Fibroblast of peridontal ligament (primary cell): ENCODE measurements at regions not wholly inside any gene's neighbourhood (a gene's known extent, or its start where the extent isn't known, plus 50 kb on each side); places are given as distances from the start of the nearest gene placed in this dataset.
"Not testable (repeated sequence)": the region's sequence is repeated elsewhere in the genome, so short reads cannot be mapped to it uniquely, and the experiment has no call there.

Experiments used
- DNase-seq: peaks from one replicate; pipeline ENCODE4 v3.0.0-alpha.2; 2010; ENCODE audit errors: extremely low read depth

DNA sequence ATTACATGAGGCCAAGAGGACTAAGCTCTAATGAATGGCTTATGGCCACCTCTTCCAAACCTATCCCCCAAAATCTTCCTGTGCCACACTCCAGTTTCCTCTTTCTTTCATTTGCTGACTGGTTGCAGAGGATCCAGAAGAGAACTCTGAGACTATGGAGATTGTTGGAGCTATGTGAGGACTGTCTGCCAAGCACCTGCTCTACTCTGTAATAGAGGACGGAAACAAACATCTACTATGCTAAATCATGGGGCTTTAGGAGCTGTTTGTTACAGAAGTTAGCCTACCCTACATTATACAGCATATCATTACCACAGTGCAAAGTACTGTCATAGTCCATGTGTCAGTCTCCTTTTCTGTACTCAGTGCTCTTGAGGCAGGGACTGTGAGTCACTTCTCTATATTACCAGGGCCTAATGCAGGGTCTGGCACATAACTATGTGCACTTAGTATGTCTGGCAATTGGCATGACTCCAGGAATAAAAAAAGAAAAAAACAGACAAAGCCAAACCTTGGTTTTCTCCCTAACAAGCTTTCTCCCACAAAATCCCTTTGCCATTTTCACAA, 95.1 kb downstream of the RPAP3 start:
- no peak for DNase-seq

DNA sequence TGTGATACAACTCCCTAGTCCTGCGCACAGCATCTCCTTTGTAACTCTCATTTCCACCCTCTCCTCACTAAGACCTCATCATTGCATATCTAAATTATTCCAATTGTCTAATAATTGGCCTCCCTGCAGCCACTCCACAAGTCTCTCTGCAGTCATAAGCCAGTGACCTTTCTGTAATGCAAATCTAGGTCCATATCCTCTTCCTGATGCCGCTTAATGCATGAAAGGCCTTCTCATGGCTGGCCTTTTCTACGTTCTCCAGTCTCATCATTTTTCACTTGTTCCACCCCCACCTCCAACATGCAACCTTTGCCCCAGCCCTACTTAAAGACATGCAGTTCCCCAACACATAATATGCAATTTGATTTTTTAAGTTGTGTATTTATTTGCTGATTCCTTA, 96.0 kb downstream of the RPAP3 start:
- no peak for DNase-seq

DNA sequence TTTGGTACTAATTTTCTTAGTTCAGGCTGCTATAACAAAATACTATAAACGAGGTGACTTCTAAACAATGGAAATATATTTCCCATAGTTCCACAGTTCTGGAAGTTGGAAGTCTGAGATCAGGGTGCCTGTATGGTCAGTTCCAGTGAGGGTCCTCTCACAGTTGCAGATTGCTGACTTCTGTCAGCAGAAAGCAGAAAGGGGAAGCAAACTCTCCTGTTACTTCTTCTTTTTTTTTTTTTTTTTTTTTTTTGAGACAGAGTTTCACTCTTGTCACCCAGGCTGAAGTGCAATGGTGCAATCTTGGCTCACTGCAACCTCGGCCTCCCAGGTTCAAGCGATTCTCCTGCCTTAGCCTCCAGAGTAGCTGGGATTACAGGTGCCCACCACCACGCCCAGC, 97.2 kb downstream of the RPAP3 start:
- not testable (repeated sequence) for DNase-seq

DNA sequence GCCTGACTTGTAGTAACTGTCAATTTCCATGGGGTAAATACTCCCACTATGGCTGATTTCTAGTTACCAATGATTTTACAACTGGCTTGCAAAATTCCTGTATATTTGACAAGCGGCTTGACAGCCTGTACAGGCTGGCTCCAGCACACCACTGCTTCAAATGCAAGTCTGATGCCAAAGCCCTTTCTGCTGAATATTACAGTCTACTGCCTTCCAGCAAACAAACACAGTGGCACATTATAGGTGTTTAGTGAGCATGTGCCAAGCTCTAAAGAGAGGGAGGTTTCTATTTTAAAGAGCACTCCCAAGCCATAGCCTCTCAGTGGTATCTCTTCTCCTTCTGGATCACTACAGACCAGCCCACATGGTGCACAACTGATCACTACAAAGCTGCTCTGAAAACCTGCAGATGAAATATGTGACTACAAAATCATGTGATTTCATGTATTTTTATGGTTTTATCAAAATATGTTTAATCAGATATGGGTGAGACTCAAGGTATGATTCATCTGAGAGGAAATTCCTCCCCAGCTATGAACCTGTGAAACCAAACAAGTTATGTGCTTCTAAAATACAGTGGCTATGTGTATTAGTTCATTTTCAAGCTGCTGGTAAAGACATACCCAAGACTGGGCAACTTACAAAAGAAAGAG, 101.5 kb downstream of the RPAP3 start:
- DNase-seq, result no peak

DNA sequence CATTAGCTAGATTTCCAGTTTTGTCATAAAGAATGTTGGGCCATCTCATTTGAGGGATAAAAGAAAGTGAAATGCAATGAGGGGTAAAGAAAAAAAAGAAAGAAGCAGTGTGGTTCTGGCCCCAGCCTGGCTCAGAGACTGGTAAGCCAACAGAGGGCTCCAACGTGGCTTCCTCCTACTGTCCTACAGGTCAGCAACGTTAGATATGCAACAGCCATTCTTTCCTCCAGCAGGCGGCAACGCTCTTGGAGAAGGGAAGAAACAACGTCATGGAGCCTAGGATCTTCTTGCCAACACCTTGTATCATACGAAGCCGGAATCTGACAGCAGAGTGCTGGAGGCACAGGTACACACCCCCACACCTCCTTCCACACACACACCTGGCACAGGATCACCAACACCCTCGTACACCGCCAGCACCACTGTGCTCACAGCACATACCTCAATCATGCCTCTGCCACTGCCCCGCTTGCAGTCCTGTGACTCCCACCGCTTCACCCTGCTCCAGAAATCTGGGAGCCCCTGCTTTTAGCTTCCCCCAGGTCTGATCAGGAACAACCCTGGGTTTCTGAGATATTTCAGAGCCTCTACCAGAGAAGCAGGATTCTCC, 102.8 kb downstream of the RPAP3 start:
- no peak for DNase-seq

DNA sequence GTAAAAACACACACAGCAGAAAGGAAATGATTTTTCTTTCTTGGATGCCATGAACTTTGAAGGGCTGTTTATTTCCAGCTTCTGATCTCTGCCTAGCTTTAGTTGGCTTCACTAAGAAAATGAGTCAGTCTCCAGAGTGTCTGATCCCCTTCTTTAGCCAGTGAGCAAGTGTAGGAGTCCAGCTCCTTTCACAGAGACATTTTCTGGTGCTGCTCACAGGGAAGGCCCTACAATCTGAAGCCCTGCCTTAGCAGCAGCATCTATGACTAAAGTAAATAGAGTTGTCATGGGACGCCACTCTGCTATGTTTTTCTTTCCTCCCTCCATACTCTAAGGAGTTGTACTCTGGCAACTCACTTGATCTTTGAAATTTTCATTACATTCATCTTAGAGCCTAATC, 103.5 kb downstream of the RPAP3 start:
- DNase-seq, result peak; percentile 33

DNA sequence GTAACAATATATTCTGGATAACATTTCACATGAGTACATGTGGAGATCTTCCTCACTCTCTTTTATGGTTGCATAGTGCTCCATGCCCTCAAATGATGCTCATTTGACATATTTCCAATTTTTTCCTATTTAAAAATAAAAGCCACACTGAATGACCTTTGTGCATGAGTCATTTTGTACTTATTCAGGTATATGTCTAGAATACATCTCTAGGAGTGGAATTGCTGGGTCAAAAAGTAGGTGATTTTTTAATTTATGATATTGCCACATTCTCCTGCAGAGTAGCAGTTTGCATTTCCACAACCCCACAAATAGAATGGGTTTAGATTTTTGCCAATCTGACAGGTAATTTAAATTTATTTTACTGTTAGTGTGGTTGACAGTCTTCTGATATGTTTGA, 104.8 kb downstream of the RPAP3 start:
- DNase-seq, result no peak

DNA sequence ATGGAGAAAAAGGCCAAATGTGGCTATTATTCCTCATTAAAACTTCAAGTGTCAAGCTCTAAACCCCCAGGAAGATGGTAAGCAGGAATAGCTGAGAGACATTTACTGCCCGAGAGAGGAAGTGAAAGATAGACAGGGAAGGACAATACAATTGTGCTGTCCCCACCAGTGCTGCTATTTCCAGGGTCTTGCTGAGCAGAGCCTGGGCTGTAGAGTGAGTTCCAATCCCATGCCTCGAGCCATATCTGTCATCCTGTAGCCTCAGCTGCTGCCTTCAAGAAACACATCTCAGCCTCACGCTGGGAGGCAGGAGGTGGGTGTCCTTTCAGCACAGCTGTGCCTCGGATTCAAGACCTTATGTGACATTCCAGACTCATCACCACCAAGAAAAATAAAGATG, 114.0 kb downstream of the RPAP3 start:
- DNase-seq, result no peak

DNA sequence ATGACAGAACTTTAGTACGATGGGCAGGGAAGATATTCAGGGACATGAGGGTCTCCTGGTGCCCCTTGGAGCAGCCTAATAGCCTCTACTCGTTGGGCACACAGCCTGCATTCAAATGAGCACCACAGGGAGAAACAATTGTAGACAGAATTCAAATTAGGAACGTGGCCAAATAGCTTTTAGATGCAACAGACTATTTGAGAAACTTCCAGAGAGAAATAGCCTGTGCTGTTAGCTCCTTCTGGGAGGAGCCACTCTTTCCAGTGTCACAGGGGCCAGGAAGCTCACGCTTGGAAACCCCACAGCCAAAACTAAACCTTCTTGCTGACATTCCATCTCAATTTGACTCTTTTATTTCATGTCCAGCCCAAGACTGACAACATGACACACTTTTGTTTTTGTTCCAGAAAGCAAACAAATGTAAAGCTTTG, 114.5 kb downstream of the RPAP3 start:
- peak; percentile 34 for DNase-seq

DNA sequence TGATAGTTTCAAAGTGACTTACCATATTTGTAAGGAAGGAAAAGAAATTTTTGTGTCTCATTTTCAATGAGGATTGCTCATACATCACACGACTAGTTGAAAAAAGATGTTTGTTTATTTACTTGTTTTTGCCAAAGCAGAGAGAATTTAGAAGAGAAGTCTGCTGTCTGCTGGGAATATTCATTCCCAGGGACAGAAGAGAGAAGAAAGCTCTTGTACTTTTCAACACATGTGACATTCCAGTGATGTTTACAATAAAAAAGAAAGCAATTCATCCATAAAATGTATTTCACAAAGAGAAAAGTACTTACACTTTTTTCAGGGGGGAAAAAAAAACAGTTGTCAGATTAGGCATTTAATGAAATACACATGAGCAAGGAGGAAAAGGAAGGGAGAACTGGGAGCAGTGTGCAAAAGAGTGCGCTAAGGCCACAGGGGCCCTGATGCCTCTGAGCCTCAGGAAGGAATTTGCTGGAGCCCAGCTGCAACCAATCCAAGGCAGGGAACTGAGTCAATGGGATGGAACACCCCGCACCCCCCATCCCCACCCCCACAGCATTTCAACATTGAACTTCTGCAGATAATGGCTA, 115.0 kb downstream of the RPAP3 start:
- DNase-seq, result peak; percentile 32

DNA sequence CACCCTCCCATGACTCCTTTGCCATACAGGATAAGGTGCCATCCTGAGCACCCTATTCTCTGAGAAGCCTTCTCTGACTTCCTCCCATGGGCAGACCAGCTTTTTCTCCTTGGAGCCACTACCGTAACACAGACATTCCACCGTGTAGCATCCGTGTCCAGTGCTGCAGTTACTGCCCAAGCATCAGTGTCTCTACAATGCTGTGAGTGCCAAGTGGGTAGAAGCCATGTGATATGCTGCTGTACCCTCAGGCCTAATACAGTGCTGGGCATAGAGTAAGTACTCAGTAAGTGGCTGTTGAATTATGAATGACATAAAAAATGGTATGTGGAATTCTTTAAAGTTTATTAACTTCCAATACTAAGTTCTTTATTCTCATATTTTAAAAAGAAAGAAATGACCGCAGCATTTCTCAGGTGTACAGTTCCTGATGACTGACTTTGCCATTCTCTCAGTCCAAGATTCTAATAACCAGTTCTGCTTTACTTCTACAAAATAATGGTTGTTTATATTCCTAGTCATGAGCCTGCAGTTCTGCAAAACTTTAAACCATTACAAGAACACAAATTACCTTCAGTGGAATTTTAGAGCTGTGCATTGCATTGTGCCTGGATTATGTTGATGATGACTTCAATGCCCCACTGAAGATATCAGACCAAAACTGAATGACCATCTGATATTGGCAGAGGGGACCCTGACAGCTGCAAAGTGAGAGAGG, 118.7 kb downstream of the RPAP3 start:
- no peak for DNase-seq

DNA sequence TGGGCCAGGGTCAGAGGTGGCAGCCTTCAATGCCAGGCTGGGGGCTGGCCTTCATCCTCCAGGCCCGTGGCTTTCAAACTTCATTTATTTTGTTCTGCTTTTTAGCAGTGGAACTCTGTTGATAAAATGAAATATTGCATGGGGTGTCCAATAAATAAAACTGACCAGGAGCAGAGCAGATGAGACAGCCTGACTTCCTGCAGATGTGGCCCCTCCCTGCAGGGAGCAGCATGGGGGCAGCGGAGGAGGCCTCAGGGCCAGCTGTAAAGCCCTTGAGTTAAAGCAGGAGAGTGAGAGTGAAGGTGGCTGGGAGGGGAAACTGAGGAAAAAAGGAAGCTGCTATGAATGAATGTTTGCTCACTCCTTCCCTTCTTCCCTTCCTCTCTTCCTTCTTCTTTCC, 120.3 kb downstream of the RPAP3 start:
- no peak for DNase-seq

DNA sequence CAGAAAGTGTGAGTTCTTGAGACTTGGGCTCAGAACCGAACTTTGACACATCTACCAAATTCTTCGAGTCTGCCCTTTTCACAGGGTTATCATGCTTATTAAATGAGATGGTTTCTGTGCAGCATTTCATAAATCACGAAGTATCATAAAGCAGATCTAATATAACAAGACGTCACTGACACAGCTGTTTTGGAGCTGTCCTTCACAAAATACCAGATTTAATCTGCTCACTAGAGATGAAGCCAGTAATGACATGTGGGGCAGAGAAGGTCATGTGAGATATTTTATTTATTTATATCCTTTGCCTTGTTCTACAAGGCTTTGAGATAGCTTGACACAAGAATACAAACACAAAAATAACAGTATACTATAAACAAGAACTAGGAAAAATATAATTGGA, 127.0 kb downstream of the RPAP3 start:
- DNase-seq, result no peak

DNA sequence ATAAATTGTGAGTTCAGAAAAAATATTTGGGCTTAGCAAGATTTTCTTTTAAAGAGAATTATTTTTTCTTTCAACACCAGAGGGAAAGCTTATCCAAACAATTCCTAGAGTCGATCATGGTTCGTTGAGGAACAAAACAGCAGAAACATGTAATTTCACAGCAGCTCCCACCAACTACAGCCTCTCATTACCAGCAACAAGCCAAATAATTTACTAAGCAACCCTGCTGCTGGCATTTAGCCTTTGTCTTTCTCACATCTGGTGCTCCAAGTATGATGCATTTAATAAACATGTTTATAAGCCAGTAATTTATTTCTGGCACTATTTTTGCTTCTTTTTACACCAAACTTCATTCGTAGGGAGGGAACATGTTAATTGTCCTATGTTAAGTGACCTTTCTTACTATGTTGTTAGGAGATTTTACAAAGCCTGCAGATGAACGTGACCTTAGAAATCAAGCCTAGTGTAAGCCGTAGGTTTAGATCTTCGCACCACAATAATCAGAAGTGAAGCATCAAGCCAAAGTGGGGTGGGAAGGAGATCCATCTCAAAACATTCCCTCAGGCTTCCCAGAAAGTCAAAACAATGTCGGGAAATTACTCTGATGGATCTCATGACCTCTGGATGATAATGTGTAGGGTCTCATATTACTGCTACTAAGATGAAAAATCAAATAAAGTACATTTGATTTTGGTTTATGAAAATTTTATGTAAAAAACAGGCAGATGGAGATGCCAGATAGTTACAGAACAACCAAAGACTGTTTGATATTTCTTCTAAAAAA, 128.4 kb downstream of the RPAP3 start:
- peak; percentile 5 for DNase-seq

DNA sequence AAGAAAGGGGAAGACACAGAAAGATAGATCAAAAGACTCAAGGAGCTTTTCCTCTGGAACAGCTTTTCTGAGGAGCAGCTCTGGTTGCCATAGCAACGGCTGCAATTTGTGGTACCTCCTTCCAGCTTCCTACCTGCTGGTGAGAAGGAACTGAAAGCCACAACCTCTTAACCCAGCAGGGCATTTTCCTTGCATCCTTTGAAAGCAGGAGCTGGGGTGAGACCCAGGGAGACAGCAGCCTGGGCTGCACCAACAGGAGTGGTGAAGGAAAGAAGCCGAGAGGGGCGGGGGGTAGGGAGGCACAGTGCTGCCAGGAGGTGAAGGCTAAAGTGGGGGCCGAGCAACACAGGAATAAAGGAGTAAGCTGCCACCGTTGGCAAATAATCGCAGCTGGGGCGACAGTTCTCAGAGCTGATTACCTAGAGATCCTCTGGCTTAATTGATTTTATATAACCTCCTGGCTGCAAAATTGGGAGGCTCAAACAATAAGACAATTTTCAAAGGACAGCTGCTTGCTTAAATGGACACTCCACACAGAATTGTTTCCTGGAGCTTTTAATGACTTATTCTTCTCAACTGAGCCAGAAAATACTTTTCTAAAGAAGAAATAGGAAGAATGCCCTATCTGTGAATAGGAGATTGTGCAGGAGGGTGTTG, 129.4 kb downstream of the RPAP3 start:
- no peak for DNase-seq

DNA sequence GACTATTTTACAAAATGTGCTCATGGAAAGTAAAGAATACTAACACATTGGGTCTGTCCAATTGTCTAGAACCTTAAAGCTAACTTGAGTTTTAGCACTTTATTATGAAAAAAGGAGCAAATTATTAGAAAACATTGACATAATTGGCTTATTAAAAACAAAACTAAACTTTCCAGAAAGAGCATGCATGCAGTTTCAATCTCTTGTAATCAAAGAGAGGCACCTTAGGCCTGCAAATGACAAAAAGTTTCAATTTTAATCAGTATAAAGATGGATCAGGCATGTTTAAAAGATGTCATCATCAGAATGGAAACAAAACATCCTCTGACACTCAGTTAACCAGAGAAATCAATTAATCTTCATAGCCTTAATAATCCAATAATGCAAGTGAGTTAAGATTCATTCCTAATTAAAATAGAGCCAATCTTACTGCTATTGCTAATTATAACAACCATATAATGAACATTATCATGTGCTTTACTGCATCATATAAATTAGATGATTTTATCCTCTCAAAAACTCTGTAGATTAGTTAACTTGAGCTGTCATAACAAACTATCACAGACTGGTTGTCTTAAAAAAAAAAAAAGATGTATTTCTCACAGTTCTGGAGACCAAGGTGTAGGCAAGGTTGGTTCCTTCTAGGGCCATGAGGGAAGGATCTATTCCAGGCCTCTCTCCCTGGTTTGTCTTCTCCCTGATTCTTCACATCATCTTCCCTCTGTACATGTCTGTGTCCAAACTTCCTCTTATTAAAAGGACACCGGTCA, 131.4 kb downstream of the RPAP3 start:
- DNase-seq, result no peak

DNA sequence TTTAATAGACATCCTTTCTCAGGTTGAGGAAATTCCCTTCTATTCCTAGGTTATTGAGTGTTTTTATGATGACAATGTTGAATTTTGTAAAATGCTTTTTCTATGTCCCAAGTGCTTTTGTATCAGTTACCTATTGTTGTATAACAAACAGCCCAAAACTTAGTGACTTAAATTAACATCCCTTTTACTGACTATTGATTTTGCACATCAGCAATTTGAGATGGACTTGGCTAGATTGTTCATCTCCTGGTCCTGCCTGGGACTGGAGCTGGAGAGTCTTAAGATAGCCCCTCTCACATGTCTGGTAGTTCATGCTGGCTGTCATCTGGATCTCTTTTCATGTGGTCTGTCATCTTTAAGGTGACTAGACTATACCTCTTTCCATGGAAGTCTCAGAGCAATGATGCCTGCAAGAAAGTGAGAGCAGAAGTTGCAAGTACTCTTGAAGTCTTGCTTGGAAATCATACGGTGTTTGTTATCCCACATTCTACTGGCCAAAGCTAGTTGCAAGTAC, 132.6 kb downstream of the RPAP3 start:
- no peak for DNase-seq

DNA sequence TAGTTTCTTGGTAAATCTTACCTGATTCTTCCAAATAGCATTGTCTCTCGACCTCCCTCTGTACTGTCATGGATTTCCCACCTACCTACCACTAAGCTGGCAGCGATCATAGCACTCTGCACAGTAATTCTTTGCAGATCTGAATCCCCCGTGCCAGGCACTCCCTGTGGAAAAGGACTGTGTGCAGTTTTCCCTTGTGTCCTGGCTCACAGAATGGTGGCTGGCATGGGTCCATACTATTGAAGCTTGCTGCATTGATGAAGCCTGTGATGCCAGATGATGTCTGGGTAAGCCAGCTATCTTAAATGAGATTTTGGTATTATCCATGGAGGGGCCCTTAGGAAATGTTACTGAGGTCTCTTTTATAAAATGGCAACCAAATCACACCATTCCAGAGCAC, 135.7 kb downstream of the RPAP3 start:
- no peak for DNase-seq

DNA sequence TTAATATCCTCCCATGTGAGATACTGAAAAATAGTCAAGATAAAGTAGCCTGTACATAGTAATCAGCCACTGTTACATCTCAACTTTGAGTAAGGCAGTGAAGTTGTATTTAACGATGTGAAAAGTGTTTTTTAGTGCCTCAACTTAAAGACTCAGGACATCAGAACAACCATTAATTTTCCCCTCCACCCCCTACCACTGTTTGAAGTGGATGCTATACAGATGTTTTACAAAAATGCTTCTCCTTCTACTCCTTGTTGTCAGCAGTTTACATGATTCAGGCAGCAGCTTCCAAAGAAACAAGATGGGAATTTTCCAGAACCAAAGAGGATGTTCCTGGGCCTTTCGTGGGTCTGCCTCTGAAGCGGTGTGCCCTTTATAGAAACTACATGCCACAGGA, 143.6 kb downstream of the RPAP3 start:
- no peak for DNase-seq

DNA sequence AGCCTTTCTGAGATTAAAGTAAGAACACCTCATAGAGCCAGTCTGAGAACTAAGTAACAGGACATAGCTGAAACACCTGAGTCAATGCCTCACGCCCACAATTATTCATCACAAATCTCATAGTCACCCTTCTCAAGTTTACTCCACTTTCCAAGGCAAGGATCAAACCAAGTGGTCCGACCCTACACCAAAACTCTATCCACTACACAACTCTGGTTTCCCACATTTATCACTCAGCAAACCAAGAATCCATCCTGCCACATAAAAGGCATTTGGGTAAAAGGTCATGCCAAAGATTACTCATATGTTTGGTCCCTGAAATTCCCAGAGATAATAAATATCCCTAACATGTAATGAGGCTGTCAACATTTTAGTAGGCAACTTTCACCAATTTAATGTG, 144.1 kb downstream of the RPAP3 start:
- no peak for DNase-seq
